ENCODE measurements at regions not wholly inside any gene's neighbourhood (a gene's known extent, or its start where the extent isn't known, plus 50 kb on each side); places are given as distances from the start of the nearest gene placed in this dataset.

GRCh38 chr10:120042705-120043104, 150.2 kb downstream of the SEC23IP start:
- TF ChIP-seq POLR2A (IDR thresholded peaks at IDR 0.05): no peak
- TF ChIP-seq, protein P1, sequence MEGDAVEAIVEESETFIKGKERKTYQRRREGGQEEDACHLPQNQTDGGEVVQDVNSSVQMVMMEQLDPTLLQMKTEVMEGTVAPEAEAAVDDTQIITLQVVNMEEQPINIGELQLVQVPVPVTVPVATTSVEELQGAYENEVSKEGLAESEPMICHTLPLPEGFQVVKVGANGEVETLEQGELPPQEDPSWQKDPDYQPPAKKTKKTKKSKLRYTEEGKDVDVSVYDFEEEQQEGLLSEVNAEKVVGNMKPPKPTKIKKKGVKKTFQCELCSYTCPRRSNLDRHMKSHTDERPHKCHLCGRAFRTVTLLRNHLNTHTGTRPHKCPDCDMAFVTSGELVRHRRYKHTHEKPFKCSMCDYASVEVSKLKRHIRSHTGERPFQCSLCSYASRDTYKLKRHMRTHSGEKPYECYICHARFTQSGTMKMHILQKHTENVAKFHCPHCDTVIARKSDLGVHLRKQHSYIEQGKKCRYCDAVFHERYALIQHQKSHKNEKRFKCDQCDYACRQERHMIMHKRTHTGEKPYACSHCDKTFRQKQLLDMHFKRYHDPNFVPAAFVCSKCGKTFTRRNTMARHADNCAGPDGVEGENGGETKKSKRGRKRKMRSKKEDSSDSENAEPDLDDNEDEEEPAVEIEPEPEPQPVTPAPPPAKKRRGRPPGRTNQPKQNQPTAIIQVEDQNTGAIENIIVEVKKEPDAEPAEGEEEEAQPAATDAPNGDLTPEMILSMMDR (IDR thresholded peaks at IDR 0.05): no peak

Measured in right lobe of liver (tissue), 4 donors.